Panc1 (cell line): ENCODE measurements at regions not wholly inside any gene's neighbourhood (a gene's known extent, or its start where the extent isn't known, plus 50 kb on each side); places are given as distances from the start of the nearest gene placed in this dataset.
"Not testable (repeated sequence)": the region's sequence is repeated elsewhere in the genome, so short reads cannot be mapped to it uniquely, and the experiment has no call there.

Experiments
- CTCF ChIP-seq: fragments of 450-650 bp; IDR thresholded peaks from 2 replicates; pipeline ENCODE4 v1.5.1; 2017; ENCODE audit warnings: mild to moderate bottlenecking
- REST ChIP-seq, 2 experiments: IDR thresholded peaks; 2 replicates each; pipeline ENCODE4 v1.6.1; 2011 to 2012; ENCODE audit warnings: low read depth in 2 of 2, control low read depth in 1 of 2, low read length in 1 of 2, mild to moderate bottlenecking in 1 of 2, moderate library complexity in 1 of 2; ENCODE audit not compliant: insufficient read depth in 1 of 2
- SIN3A ChIP-seq: IDR thresholded peaks from 2 replicates; pipeline ENCODE4 v1.6.1; 2012; ENCODE audit warnings: low read depth, mild to moderate bottlenecking, low read length, moderate library complexity, borderline replicate concordance; ENCODE audit not compliant: insufficient read depth

GRCh38 chr14:106468869-106469268, 942.5 kb downstream of the TMEM121 start:
- TF ChIP-seq CTCF; REST (IDR thresholded peaks at IDR 0.05; ENCODE audit: insufficient read depth in 1 of 2, low read depth in 2 of 2, low read length in 1 of 2); SIN3A: not testable (repeated sequence)
